ENCODE measurements at regions not wholly inside any gene's neighbourhood (a gene's known extent, or its start where the extent isn't known, plus 50 kb on each side); places are given as distances from the start of the nearest gene placed in this dataset.

DNA sequence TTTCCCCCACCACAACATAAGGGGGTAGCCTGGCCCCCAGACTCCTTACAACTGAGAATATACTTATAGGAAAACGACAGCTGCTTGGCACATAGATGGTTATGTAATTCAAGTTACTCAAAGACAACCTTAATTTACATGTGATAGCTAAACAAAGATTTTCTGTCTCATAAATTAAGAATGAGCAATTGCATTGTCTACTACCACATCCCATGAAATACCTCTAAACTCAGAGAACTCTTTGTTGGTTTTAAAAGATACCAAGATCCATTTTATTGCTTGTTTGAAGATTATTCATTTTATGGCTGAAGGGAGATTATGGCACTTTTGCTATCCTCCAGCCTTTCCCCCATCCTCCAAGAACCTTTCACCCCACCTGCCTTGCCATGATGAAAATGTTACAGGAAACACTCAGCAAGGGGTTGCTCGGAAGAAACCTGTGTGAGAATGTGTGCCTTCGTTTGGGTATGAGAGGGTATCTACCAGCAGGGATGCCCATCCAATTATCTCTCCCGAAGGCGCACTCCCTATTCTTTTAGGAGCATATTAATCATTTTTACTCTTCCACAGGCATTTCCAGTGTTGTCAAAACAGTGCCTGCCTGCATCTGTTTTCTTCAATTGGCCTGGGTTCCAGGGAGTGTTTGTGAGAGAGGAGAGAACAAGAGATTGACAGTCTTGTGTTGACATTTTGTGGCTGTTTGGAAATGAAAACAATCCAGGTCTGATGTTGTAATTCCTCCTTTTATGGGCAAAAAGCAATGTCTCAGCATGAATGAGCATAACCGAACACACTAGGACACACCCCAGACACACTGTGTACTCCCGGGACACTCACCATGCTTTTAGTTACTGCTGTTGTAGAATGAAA, 208.0 kb upstream of the ANKRD55 start:
- DNase-seq = no peak
- no peak overlapping the region for H3K4me3 Mint-ChIP-seq
- H3K9me3 Mint-ChIP-seq = no peaks in the 10 kb centered on the region

DNA sequence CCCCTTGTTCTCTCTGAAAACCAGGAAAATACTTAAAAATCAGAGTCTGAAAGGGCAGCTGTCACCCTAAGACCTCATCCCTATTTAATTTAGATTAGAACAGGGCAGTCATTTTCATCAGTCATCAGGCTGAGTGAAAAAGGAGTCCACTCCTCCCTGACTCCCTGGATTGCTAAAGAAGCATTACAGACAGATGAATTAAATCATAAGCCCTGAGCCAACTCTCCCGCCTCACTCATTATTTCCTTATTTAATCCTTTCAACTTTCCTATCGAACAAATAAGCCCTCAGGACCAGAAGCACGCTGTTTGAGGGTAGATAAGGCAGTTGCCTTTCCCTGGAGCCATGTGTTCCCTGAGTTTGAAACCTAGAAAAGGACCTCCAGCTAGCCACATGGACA, 201.9 kb upstream of the ANKRD55 start:
- Mint-ChIP-seq H3K4me3 (peak overlapping the region in 1 of 8 donors; percentile 5), H3K27me3 (no peaks in the 10 kb centered on the region), H3K27ac (peak overlapping the region in 2 of 6 donors; percentile 52 to 92), H3K9me3 (peaks cover 0 to 1% (median 0%) of the 10 kb centered on the region in 7 donors), H3K36me3 (no peaks in the 10 kb centered on the region), H3K4me1 (peaks cover 22 to 38% (median 29%) of the 10 kb centered on the region in 3 donors)
- DNase-seq (no peak), ATAC-seq (ENCODE audit: low read depth in 2 of 2) (no peak)

More for the DNA sequence above, 208.0 kb upstream of the ANKRD55 start:
- ATAC-seq (ENCODE audit: low read depth in 2 of 2) = no peak
- H3K36me3 Mint-ChIP-seq = no peaks in the 10 kb centered on the region
- peak overlapping the region in 3 of 6 donors; percentile 7 to 81 (median 73) for H3K27ac Mint-ChIP-seq
- H3K4me1 Mint-ChIP-seq = peaks cover 0 to 5% (median 0%) of the 10 kb centered on the region in 3 donors
- H3K27me3 Mint-ChIP-seq = no peaks in the 10 kb centered on the region

DNA sequence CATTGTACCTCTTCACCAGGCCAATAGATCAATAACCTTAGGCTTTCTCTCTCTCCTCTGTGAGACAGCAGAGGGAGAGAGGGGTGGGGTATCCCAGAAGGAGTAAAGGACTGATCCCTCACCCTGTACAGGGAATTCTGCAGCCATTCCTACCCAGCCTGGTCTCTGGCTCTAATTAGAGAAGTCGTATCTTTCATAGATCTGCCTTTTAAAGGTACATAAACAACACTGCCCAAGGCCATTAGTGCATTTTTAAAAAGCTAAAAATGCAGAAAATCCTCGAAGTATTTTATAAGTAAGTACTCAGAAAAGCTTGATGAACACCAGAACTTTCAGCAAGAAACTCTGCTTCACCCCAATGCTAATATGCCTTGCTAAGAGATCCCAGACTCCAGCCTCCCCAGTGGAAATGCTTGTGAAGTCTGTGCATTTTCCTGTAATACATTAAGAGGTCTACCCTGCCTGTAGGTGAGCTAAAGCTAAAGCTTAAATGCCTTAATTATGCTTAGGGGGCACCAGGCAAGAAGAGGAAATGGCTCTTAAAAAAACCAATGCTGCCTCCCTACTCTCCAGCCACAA, 200.0 kb upstream of the ANKRD55 start:
- DNase-seq (peak; percentile 12), ATAC-seq (ENCODE audit: low read depth in 2 of 2) (peak in 1 of 2 donors; percentile 61)
- Mint-ChIP-seq H3K36me3 (peaks cover 0 to under 1% of the 10 kb centered on the region in 2 donors), H3K9me3 (peaks cover 0 to 1% (median 0%) of the 10 kb centered on the region in 7 donors), H3K27ac (peak overlapping the region in 1 of 6 donors; percentile 30), H3K27me3 (no peaks in the 10 kb centered on the region), H3K4me3 (no peak overlapping the region), H3K4me1 (peaks cover 22 to 41% (median 30%) of the 10 kb centered on the region in 3 donors)

DNA sequence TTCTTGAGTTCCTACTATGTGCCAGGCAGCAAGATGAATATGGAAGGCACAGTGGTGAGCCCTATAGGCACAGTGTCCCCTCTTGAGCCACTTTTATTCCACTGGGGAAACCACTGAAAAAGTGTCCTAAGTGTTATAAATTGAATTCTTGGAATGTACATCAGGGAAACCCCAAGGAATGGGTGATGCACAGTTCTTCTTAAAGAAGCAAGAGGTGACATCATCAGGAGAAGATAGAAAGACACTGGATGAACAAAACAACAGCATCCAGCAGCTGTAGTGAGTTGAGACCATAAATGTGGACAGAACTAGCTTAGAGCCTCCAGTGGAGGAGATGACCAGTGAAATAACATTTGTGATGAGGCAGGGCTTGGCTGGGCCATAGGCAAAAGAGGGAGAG, 199.2 kb upstream of the ANKRD55 start:
- DNase-seq (no peak), ATAC-seq (ENCODE audit: low read depth in 2 of 2) (no peak)
- no peaks in the 10 kb centered on the region for H3K27me3 Mint-ChIP-seq
- H3K4me1 Mint-ChIP-seq = peaks cover 27 to 47% (median 30%) of the 10 kb centered on the region in 3 donors
- peak overlapping the region in 3 of 6 donors; percentile 55 to 81 (median 67) for H3K27ac Mint-ChIP-seq
- peaks cover 0 to 8% of the 10 kb centered on the region in 2 donors for H3K36me3 Mint-ChIP-seq
- H3K9me3 Mint-ChIP-seq = peaks cover 0 to 5% (median 0%) of the 10 kb centered on the region in 7 donors
- no peak overlapping the region for H3K4me3 Mint-ChIP-seq

DNA sequence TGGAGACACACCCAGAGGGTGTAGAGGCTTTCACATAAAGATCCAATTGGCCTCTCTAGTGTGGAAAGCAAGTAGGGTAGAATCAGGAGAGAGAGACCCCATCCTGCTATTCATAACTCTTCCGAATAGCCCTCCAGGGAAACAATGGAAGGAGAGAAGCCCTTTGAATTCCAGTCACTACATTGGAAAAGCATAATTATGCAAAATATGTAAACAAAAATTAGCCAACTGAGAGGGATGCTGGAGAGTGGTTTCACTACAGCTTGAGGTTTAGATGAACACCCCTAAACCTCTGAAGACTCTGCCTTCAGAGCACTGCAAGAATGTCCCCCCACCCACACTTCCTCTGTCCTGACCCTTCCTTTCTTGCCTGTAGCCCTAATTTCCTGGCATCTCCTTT, 197.3 kb upstream of the ANKRD55 start:
- Mint-ChIP-seq H3K9me3 (peaks cover 0 to 5% (median 0%) of the 10 kb centered on the region in 7 donors), H3K27me3 (no peaks in the 10 kb centered on the region), H3K4me1 (peaks cover 30 to 48% (median 36%) of the 10 kb centered on the region in 3 donors), H3K36me3 (peaks cover 0 to 12% of the 10 kb centered on the region in 2 donors), H3K27ac (no peak overlapping the region), H3K4me3 (no peak overlapping the region)
- DNase-seq (no peak), ATAC-seq (ENCODE audit: low read depth in 2 of 2) (no peak)

DNA sequence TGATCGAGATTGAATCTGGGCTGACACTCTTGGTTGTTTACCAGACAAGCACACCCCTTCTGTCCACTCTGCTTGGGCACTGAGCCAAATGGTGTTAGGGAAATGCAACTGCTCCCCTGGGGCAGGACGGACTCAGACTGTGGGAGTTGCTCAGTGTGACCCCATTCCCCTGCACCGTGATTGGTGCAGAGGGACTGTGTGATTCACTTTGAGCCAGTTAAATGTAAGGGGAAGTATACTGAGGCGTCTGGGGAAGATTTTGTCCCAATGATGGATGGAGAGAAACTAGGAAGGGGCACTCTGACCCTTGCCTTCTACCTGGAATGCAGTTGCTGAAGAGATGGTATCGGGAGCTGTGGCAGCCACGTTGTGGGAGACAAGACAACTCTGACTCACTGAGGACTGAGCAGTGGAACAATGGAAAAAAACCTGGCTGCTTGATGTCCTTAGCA, 196.0 kb upstream of the ANKRD55 start:
- H3K36me3 Mint-ChIP-seq = peaks cover 0 to 12% of the 10 kb centered on the region in 2 donors
- H3K27me3 Mint-ChIP-seq = no peaks in the 10 kb centered on the region
- peaks cover 30 to 48% (median 35%) of the 10 kb centered on the region in 3 donors for H3K4me1 Mint-ChIP-seq
- H3K9me3 Mint-ChIP-seq = peaks cover 0 to 5% (median 2%) of the 10 kb centered on the region in 7 donors
- H3K27ac Mint-ChIP-seq = peak overlapping the region in 1 of 6 donors; percentile 62
- no peak overlapping the region for H3K4me3 Mint-ChIP-seq
- DNase-seq (no peak), ATAC-seq (ENCODE audit: low read depth in 2 of 2) (no peak)

DNA sequence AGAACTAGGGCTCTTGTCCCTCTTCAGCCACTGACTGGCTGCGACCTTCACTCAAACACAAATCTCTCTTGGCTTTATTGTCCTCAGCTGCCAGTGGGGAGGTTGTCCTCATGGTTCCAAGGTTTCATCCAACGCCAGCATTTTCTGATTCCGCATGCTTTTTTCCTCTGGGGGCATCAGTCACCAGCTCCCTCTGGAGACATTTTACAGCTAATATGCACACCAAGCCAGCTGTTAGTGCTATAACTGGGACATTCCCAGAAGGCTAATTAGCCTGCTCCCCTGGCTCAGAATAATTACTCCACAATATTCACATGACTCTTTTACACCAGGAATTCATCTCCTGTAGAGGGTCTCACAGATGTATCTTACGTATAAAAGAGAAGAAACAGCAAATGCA, 193.6 kb upstream of the ANKRD55 start:
- H3K4me1 Mint-ChIP-seq = peaks cover 16 to 33% (median 26%) of the 10 kb centered on the region in 3 donors
- DNase-seq = no peak
- peaks cover 0 to 12% of the 10 kb centered on the region in 2 donors for H3K36me3 Mint-ChIP-seq
- H3K27me3 Mint-ChIP-seq = no peaks in the 10 kb centered on the region
- H3K27ac Mint-ChIP-seq = peak overlapping the region in 1 of 6 donors; percentile 70
- peaks cover 0 to 11% (median 5%) of the 10 kb centered on the region in 7 donors for H3K9me3 Mint-ChIP-seq
- no peak overlapping the region for H3K4me3 Mint-ChIP-seq
- no peak for ATAC-seq (ENCODE audit: low read depth in 2 of 2)

DNA sequence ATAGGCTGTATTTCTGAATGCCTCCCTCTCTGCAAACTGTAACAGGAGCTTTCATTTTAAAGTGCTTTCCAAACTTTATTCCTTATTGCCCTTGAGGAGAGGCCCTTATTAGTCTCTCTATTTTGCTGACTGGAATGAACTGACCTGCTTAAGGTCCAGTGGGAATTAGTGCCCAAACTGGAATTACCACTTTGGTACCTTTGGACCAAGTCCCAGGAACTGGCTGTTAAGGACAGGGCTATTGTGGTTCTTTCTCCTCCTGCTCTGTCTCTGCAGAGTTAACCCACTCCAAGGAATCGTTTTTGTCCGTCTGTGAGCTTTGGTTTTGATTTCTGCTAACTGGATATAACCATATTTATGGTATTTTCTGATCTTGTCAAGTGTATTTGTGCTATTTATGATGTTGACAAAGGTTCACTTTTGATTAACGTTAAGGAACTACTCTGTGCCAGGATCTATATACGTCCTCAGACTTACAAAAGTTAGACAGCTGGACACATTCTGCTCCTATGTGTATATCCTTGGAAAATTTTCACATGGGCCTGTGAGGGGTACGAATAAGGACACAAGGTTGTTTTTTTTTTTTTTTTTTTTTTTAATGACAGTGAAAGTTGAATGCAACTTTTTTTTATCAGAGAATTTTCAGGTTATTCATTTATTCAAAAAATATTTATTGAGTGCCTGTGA, 189.1 kb upstream of the ANKRD55 start:
- H3K4me1 Mint-ChIP-seq = peaks cover 26 to 50% (median 29%) of the 10 kb centered on the region in 3 donors
- H3K4me3 Mint-ChIP-seq = no peak overlapping the region
- DNase-seq = no peak
- peaks cover 3 to 42% (median 27%) of the 10 kb centered on the region in 7 donors for H3K9me3 Mint-ChIP-seq
- peaks cover 8 to 26% of the 10 kb centered on the region in 2 donors for H3K36me3 Mint-ChIP-seq
- no peak overlapping the region for H3K27ac Mint-ChIP-seq
- H3K27me3 Mint-ChIP-seq = no peaks in the 10 kb centered on the region
- no peak for ATAC-seq (ENCODE audit: low read depth in 2 of 2)

DNA sequence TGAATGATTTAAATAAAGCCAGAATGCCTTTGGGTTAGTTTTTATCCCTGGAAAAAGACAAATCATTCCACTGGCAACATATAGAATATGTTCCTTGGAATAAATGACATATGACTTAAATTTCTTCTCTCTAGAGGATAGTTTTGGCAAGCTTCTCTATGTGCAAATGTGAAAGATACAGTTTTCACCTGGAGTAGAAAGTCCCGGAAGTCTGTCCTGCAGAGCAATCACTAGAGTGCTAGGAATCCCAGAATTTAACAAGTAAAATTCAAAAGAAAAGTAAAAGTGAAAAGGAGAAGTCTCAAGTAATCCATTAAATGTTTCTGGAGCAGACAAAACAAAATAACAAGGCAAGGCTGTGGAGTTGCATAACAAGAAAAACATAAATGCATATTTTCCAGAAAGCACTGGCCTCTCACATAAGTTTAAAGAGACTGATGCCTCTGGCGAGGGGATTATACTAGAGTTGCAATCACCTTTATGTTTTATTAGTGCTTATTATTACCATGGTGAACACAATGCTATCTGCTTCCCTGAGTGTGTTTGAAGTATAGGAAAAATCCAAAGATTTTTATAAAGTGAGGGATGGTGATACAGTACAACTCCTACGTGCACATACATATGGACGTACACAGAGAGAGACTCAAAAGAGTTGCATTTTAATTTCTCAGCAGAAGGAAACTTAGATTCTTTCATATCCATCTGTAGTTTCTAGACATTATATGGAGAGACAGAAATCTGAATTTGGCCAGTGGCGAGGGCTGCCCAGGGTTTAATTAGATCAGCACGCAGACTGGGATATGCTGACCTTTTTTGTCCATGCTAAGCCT, 188.3 kb upstream of the ANKRD55 start:
- peaks cover 4 to 42% (median 27%) of the 10 kb centered on the region in 7 donors for H3K9me3 Mint-ChIP-seq
- H3K36me3 Mint-ChIP-seq = peaks cover 8 to 24% of the 10 kb centered on the region in 2 donors
- H3K27ac Mint-ChIP-seq = peak overlapping the region in 2 of 6 donors; percentile 63 to 95
- no peak for DNase-seq
- no peak overlapping the region for H3K4me3 Mint-ChIP-seq
- H3K27me3 Mint-ChIP-seq = no peaks in the 10 kb centered on the region
- no peak for ATAC-seq (ENCODE audit: low read depth in 2 of 2)
- peaks cover 25 to 52% (median 30%) of the 10 kb centered on the region in 3 donors for H3K4me1 Mint-ChIP-seq

DNA sequence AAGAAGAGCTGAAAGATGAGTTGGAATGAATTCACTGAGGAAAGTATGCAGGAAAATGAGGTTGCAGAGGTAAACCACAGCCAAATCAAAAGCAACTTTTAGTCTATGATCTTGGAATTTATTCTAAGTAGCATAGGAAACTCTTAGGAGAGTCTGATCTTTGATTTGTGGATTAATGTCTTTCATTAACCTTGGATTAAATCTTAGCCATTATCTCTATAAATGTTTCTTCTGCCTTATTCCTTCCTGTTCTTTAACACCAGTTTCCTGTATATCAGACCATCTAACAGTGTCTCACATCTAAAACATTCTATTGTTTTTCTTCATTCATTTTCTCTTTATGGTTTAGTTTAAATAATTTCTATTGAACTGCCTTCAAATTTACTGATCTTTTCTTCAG, 187.2 kb upstream of the ANKRD55 start:
- Mint-ChIP-seq H3K36me3 (peaks cover 8 to 24% of the 10 kb centered on the region in 2 donors), H3K4me1 (peaks cover 36 to 64% (median 40%) of the 10 kb centered on the region in 3 donors), H3K27me3 (no peaks in the 10 kb centered on the region), H3K27ac (peak overlapping the region in 4 of 6 donors; percentile 79 to 95 (median 90)), H3K9me3 (peaks cover 5 to 42% (median 27%) of the 10 kb centered on the region in 7 donors), H3K4me3 (peak overlapping the region in 3 of 8 donors; percentile 35 to 75 (median 36))
- DNase-seq (no peak), ATAC-seq (ENCODE audit: low read depth in 2 of 2) (no peak)

DNA sequence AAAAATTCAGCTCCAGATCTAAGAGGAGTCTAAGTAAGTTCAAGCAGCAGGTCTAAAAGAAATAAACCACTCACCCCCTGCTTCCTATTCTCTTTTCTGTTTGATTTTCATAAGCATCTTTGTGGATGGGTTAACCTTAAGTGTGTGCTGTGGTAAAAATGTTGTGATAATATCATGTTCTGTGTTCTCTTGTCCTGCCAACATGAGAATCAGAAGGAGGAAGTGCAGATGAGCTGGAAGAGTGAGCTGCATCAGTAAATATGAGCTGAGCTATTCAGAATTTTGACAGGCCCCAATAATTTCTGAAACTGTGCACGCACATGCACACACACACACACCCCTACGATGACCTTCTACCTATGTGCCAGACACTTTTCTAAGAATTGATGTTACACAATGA, 186.5 kb upstream of the ANKRD55 start:
- peak overlapping the region in 5 of 8 donors; percentile 35 to 76 (median 70) for H3K4me3 Mint-ChIP-seq
- peak overlapping the region; percentile 65 to 95 (median 88) for H3K27ac Mint-ChIP-seq

DNA sequence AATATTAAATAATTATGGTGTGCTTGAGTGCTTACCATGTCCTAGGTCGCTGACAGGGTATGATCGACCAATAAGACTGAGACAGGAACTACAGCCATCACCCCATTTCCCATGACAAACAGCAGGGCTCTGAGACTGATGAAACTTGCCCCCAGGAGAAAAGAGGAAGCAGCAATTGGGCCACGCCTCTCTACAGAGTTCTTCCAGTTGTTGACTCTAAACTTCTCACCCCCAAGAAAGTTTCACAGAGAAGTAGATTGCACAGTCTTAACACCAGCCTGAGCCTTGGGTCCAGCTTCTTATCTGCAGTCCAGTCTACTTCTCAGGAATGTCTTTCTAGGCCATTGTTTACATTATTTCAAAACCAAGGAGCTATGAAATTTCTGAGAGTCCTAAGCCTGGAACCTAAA, 182.2 kb upstream of the ANKRD55 start:
- Mint-ChIP-seq H3K27me3 (no peaks in the 10 kb centered on the region), H3K27ac (peak overlapping the region; percentile 95 to 99 (median 98)), H3K4me3 (peak overlapping the region; percentile 62 to 85 (median 78)), H3K4me1 (peaks cover 60 to 88% (median 63%) of the 10 kb centered on the region in 3 donors), H3K9me3 (peaks cover 2 to 24% (median 18%) of the 10 kb centered on the region in 7 donors), H3K36me3 (peaks cover 8 to 23% of the 10 kb centered on the region in 2 donors)
- DNase-seq (peak; percentile 84), ATAC-seq (ENCODE audit: low read depth in 2 of 2) (peak; percentile 68 to 77)

More for the DNA sequence above, 186.5 kb upstream of the ANKRD55 start:
- Mint-ChIP-seq H3K36me3 (peaks cover 8 to 24% of the 10 kb centered on the region in 2 donors), H3K4me1 (peaks cover 42 to 70% (median 45%) of the 10 kb centered on the region in 3 donors), H3K9me3 (peaks cover 4 to 39% (median 27%) of the 10 kb centered on the region in 7 donors), H3K27me3 (no peaks in the 10 kb centered on the region)
- ATAC-seq (ENCODE audit: low read depth in 2 of 2) (peak; percentile 8 to 14), DNase-seq (peak; percentile 36)
